MM.1S (cell line): ENCODE measurements at regions not wholly inside any gene's neighbourhood (a gene's known extent, or its start where the extent isn't known, plus 50 kb on each side); places are given as distances from the start of the nearest gene placed in this dataset.

ENCODE experiments used
- EZH2phosphoT487 ChIP-seq: fragments of 300-600 bp; sonication (generic); IDR thresholded peaks from 2 replicates; pipeline ENCODE4 v1.6.1; 2018; ENCODE audit warnings: antibody characterized with exemption, low read length
- TF ChIP-seq, protein P1 (sequence below): fragments of 300-600 bp; sonication (generic); IDR thresholded peaks from 2 replicates; pipeline ENCODE4 v1.5.1; 2016; ENCODE audit warnings: antibody characterized with exemption, low read length, mixed read lengths

DNA sequence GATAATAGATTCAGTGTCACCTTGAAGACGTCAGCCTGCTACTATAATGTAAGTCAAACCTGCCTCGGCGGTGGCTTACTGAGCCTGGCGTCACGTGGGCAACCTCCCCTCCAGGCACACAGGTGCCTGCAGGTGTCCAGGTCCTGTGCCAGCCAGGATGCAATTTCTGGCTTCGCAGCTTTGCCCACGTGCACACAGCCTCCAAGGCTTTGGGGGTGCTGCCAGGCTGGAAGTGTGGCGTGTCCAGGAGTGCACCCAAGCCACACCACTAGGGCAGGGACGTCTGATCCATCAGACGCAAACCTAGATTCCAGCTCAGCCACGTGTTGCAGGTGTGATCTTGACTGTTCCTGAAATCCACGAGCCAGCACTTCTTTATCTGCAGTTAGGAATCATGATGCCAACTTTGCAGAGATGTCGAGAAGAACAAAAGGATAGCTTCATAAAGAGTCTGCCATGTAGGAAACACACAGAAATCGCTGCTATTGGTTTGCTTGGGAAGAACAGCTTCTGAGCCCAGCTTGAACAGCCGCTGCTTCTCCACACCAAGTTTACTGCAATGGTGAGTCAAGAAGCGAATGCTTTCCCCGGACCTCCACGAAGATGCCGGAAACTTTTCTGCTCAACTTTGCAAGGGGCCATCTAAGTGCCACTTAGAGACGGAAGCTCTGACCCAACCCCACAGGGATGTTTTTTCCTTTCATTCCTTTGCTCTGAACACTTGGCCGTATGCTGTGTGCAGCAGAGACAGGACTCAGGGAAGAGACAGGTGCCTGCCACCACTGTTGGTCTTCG is 84.2 kb upstream of the SALL3 start:
- TF ChIP-seq, protein P1, sequence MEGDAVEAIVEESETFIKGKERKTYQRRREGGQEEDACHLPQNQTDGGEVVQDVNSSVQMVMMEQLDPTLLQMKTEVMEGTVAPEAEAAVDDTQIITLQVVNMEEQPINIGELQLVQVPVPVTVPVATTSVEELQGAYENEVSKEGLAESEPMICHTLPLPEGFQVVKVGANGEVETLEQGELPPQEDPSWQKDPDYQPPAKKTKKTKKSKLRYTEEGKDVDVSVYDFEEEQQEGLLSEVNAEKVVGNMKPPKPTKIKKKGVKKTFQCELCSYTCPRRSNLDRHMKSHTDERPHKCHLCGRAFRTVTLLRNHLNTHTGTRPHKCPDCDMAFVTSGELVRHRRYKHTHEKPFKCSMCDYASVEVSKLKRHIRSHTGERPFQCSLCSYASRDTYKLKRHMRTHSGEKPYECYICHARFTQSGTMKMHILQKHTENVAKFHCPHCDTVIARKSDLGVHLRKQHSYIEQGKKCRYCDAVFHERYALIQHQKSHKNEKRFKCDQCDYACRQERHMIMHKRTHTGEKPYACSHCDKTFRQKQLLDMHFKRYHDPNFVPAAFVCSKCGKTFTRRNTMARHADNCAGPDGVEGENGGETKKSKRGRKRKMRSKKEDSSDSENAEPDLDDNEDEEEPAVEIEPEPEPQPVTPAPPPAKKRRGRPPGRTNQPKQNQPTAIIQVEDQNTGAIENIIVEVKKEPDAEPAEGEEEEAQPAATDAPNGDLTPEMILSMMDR, result no peak
- TF ChIP-seq EZH2phosphoT487, result no peak
